AG04449 (cell line): ENCODE measurements at regions not wholly inside any gene's neighbourhood (a gene's known extent, or its start where the extent isn't known, plus 50 kb on each side); places are given as distances from the start of the nearest gene placed in this dataset.

Source experiments
- CTCF ChIA-PET: fragments of 350-600 bp; formaldehyde crosslinking; extraction: SDS; loops from one replicate; lab custom pipeline; 2021; ENCODE audit warnings: antibody characterized with exemption; lab: Yijun Ruan, JAX
- POLR2A ChIA-PET: fragments of 400-600, 350-600 bp; formaldehyde crosslinking; extraction: SDS; loops from one replicate; lab custom pipeline; 2020; ENCODE audit warnings: antibody characterized with exemption, inconsistent platforms; lab: Yijun Ruan, JAX
- DNase-seq: peaks from one replicate; pipeline ENCODE4 v3.0.0-alpha.2; 2010; ENCODE audit warnings: low read depth, low spot score
- H3K4me3 ChIP-seq: 2 replicates; pipeline ENCODE4 v1.5.1; 2011; ENCODE audit warnings: low read depth, mild to moderate bottlenecking, control low read depth, low read length
- CTCF ChIP-seq: IDR thresholded peaks from one replicate; pipeline ENCODE4 v1.5.1; 2011; ENCODE audit warnings: mild to moderate bottlenecking, moderate library complexity, low read length, control low read depth, inconsistent platforms; ENCODE audit not compliant: insufficient read depth; ENCODE audit errors: missing control alignments

- H3K4me3 ChIP-seq = peak overlapping the region; percentile 79
- ChIA-PET CTCF (interaction anchor here (0.8 to 3.4 kb wide), 14 partner anchors 9 to 835 kb away, joined by 3 to 14 read pairs (median 4); no protein-coding TSS in a partner anchor), POLR2A (interaction anchor here (0.6 to 3.7 kb wide), 9 partner anchors 11 to 955 kb away, joined by 3 to 14 read pairs (median 3); no protein-coding TSS in a partner anchor)
- DNase-seq = no peak
- no peak for TF ChIP-seq CTCF
These were observed 133.6 kb upstream of the C11orf58 start for GRCh38 chr11:16604794-16605388.

GRCh38 chr11:16603890-16604793 is 134.3 kb upstream of the C11orf58 start:
- ChIA-PET POLR2A (interaction anchor here (0.7 to 3.7 kb wide), 5 partner anchors 10 to 955 kb away, joined by 3 to 14 read pairs (median 3); no protein-coding TSS in a partner anchor), CTCF (interaction anchor here (0.8 to 3.4 kb wide), 8 partner anchors 8 to 834 kb away, joined by 3 to 11 read pairs (median 4); no protein-coding TSS in a partner anchor)
- TF ChIP-seq CTCF = no peak
- H3K4me3 ChIP-seq = peak overlapping the region; percentile 79
- DNase-seq = no peak

- TF ChIP-seq CTCF = no peak
- DNase-seq = no peak
- no peak overlapping the region for H3K4me3 ChIP-seq
- POLR2A ChIA-PET = no interaction called here
- CTCF ChIA-PET = interaction anchor here (3.4 kb wide), 1 partner anchor 419 kb away, joined by 11 read pairs; no protein-coding TSS in a partner anchor
These were observed 135.2 kb upstream of the C11orf58 start for GRCh38 chr11:16603245-16603644.

- no peak overlapping the region for H3K4me3 ChIP-seq
- ChIA-PET CTCF (no interaction called here), POLR2A (no interaction called here)
- TF ChIP-seq CTCF = no peak
- DNase-seq = no peak
These were observed 139.5 kb upstream of the C11orf58 start for GRCh38 chr11:16598906-16599305.

GRCh38 chr11:16598032-16598431 is 140.4 kb upstream of the C11orf58 start:
- H3K4me3 ChIP-seq = no peak overlapping the region
- TF ChIP-seq CTCF = no peak
- no peak for DNase-seq
- ChIA-PET CTCF (no interaction called here), POLR2A (no interaction called here)

- DNase-seq = no peak
- CTCF ChIA-PET = interaction anchor here (1.0 to 1.3 kb wide), 2 partner anchors 8 to 658 kb away, joined by 3 to 4 read pairs; no protein-coding TSS in a partner anchor
- no peak overlapping the region for H3K4me3 ChIP-seq
- TF ChIP-seq CTCF = no peak
- POLR2A ChIA-PET = no interaction called here
These were observed 142.2 kb upstream of the C11orf58 start for GRCh38 chr11:16596231-16596630.
